Kidney epithelial cell (primary cell): ENCODE measurements at regions not wholly inside any gene's neighbourhood (a gene's known extent, or its start where the extent isn't known, plus 50 kb on each side); places are given as distances from the start of the nearest gene placed in this dataset.

ENCODE experiments used
- DNase-seq: peaks from one replicate; pipeline ENCODE4 v3.0.0-alpha.2; 2010; ENCODE audit warnings: low read depth
- H3K27me3 ChIP-seq: 2 replicates; pipeline ENCODE4 v1.6.0; 2011; ENCODE audit warnings: low read length; ENCODE audit not compliant: control insufficient read depth, insufficient read depth
- H3K36me3 ChIP-seq: 2 replicates; pipeline ENCODE4 v1.5.1; 2011; ENCODE audit warnings: low read length; ENCODE audit not compliant: control insufficient read depth, insufficient read depth
- H3K4me3 ChIP-seq: 2 replicates; pipeline ENCODE4 v1.5.1; 2011; ENCODE audit warnings: low read depth, mild to moderate bottlenecking, control low read depth, low read length
- CTCF ChIP-seq: IDR thresholded peaks from 2 replicates; pipeline ENCODE4 v1.5.1; 2011; ENCODE audit warnings: mild to moderate bottlenecking, moderate library complexity, low read length, control low read depth, inconsistent platforms; ENCODE audit not compliant: insufficient read depth, poor library complexity, severe bottlenecking

- H3K27me3 ChIP-seq: no peaks in the 10 kb centered on the region
- H3K36me3 ChIP-seq: no peaks in the 10 kb centered on the region
- no peak for DNase-seq
- no peak overlapping the region for H3K4me3 ChIP-seq
- no peak for TF ChIP-seq CTCF
Measured at GRCh38 chr22:34427841-34428240, 507.6 kb upstream of the LARGE1 start.

DNA sequence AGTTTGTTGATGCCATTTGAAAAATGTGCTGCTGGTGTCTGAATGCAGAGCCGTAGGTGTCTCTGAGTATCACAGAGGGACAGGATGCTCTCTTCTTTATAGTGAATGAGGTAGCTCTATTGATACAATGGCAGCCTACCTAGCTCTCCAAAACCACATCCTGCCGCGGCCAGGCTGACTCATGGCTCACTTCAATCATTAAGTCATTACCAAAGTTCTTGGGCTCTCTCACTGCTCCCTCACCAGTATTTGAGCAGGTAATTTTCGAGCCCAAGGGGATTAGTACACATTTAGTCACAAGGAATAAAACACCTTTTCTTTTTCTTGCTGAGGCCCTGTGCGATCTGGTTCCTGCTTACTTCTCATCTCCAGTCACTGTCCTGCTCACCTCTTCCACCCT is 509.0 kb upstream of the LARGE1 start:
- no peak for DNase-seq
- no peak for TF ChIP-seq CTCF
- H3K27me3 ChIP-seq: no peaks in the 10 kb centered on the region
- H3K4me3 ChIP-seq: no peak overlapping the region
- no peaks in the 10 kb centered on the region for H3K36me3 ChIP-seq

DNA sequence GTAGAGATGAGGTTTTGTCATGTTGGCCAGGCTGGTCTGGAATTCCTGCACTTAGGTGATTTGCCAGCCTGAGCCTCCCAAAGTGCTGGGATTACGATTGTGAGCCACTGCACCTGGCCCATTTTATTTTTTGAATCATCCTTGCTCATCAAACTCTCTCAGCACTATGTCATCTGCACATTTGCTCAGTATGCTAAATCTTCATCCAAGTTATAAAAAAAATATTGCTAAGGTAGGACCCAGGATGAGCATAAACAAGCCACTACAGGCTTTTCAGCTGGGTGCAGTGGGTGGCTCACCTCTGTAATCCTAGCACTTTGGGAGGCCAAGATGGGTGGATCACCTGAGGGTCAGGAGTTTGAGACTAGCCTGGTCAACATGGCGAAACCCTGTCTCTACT is 510.1 kb upstream of the LARGE1 start:
- no peak overlapping the region for H3K4me3 ChIP-seq
- H3K27me3 ChIP-seq: no peaks in the 10 kb centered on the region
- no peak for DNase-seq
- no peak for TF ChIP-seq CTCF
- no peaks in the 10 kb centered on the region for H3K36me3 ChIP-seq

DNA sequence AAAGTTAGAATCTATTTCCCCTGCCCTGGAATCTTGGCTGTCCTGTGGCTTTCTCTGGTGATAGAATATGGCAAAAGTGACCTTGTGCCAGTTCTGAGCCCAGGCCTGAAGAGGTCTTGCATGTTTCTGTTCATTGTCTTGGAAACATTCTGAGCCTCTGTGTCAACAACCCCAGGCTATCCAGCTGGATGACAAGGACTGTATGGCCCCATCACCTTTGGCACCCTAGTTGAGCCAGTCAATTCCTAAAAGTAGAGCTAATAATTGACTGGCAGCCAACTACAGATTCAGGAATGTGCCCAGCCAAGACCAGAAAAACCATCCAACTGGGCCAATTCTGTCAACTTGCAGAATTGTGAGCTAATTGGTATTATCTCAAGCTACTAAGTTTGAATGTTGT is 514.1 kb upstream of the LARGE1 start:
- no peaks in the 10 kb centered on the region for H3K27me3 ChIP-seq
- DNase-seq: no peak
- TF ChIP-seq CTCF: no peak
- no peak overlapping the region for H3K4me3 ChIP-seq
- H3K36me3 ChIP-seq: no peaks in the 10 kb centered on the region

GRCh38 chr22:34437140-34437539 is 516.9 kb upstream of the LARGE1 start:
- Histone ChIP-seq H3K36me3 (no peaks in the 10 kb centered on the region), H3K27me3 (no peaks in the 10 kb centered on the region), H3K4me3 (no peak overlapping the region)
- no peak for TF ChIP-seq CTCF
- no peak for DNase-seq

DNA sequence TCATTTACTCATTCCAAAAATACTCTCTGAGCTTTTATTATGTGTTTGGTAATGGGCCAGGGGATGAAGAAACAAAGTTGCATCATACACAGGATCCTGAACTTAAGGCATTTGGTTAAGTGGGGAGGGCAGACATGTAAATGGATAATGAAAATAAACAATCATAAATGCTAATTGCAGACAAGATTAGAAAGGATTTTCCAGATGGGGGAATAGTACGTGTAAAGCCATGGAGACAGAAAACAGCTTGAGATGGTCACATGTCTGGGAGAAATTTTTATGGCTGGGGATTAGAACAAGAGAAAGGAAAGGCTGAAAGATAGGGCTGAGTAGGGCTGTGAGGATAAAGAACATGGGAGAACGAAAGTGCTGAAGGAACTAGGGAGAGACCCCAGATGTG is 534.3 kb upstream of the LARGE1 start:
- DNase-seq: no peak
- no peak for TF ChIP-seq CTCF
- no peak overlapping the region for H3K4me3 ChIP-seq
- H3K27me3 ChIP-seq: no peaks in the 10 kb centered on the region
- H3K36me3 ChIP-seq: no peaks in the 10 kb centered on the region
